SK-N-SH treated with all-trans-retinoic acid at 6 μM for 48 hours (cell line): ENCODE measurements at regions not wholly inside any gene's neighbourhood (a gene's known extent, or its start where the extent isn't known, plus 50 kb on each side); places are given as distances from the start of the nearest gene placed in this dataset.

Experiments
- CSDC2 ChIP-seq: fragments of 250-450 bp; sonication (Bioruptor Pico); IDR thresholded peaks from 2 replicates; pipeline ENCODE4 v1.5.0; 2020; ENCODE audit warnings: mild to moderate bottlenecking, moderate library complexity
- CSRNP3 ChIP-seq: fragments of 250-450 bp; sonication (Bioruptor Pico); IDR thresholded peaks from 2 replicates; pipeline ENCODE4 v1.5.1; 2021; ENCODE audit warnings: mild to moderate bottlenecking, moderate library complexity
- GLIS3 ChIP-seq: fragments of 250-450 bp; sonication (Bioruptor Pico); IDR thresholded peaks from 2 replicates; pipeline ENCODE4 v1.5.0; 2020; ENCODE audit warnings: mild to moderate bottlenecking, moderate library complexity
- OSR1 ChIP-seq: fragments of 250-450 bp; sonication (Bioruptor Pico); IDR thresholded peaks from 2 replicates; pipeline ENCODE4 v1.8.0; 2022; ENCODE audit warnings: moderate library complexity, mild to moderate bottlenecking, inconsistent platforms
- PATZ1 ChIP-seq: fragments of 250-450 bp; sonication (Bioruptor Pico); IDR thresholded peaks from 2 replicates; pipeline ENCODE4 v1.8.0; 2020; ENCODE audit warnings: mild to moderate bottlenecking, moderate library complexity, borderline replicate concordance
- POU6F1 ChIP-seq: fragments of 250-450 bp; sonication (Bioruptor Pico); IDR thresholded peaks from 2 replicates; pipeline ENCODE4 v1.8.0; 2021; ENCODE audit warnings: low read depth, mild to moderate bottlenecking, moderate library complexity, borderline replicate concordance
- RARB ChIP-seq: fragments of 250-450 bp; sonication (Bioruptor Pico); IDR thresholded peaks from 2 replicates; pipeline ENCODE4 v1.8.0; 2021; ENCODE audit warnings: mild to moderate bottlenecking, moderate library complexity
- SNAI2 ChIP-seq: fragments of 250-450 bp; sonication (Bioruptor Pico); IDR thresholded peaks from 2 replicates; pipeline ENCODE4 v1.5.0; 2020; ENCODE audit warnings: mild to moderate bottlenecking, moderate library complexity
- TSHZ2 ChIP-seq: fragments of 250-450 bp; sonication (Bioruptor Pico); IDR thresholded peaks from 2 replicates; pipeline ENCODE4 v1.5.0; 2020; ENCODE audit warnings: mild to moderate bottlenecking, moderate library complexity
- ZFP3 ChIP-seq: fragments of 250-450 bp; sonication (Bioruptor Pico); IDR thresholded peaks from 2 replicates; pipeline ENCODE4 v1.5.0; 2020; ENCODE audit warnings: mild to moderate bottlenecking, moderate library complexity
- ZFP30 ChIP-seq: fragments of 450-650 bp; formaldehyde crosslinking; IDR thresholded peaks from 2 replicates; pipeline ENCODE4 v1.5.0; 2022; ENCODE audit warnings: mild to moderate bottlenecking, moderate library complexity
- ZNF565 ChIP-seq: fragments of 450-650 bp; formaldehyde crosslinking; conservative IDR thresholded peaks from 2 replicates; pipeline ENCODE4 v1.5.0; 2020; ENCODE audit warnings: low read depth, mild to moderate bottlenecking, moderate library complexity
- ZNF70 ChIP-seq: fragments of 450-650 bp; formaldehyde crosslinking; IDR thresholded peaks from 2 replicates; pipeline ENCODE4 v1.5.0; 2020; ENCODE audit warnings: mild to moderate bottlenecking, moderate library complexity

- TF ChIP-seq SNAI2 (CRISPR knock-in tag), result no peak
- no peak for TF ChIP-seq PATZ1 (CRISPR knock-in tag)
- no peak for TF ChIP-seq TSHZ2 (CRISPR knock-in tag)
- no peak for TF ChIP-seq OSR1 (CRISPR knock-in tag)
- TF ChIP-seq ZFP30 (CRISPR knock-in tag), result no peak
- TF ChIP-seq ZNF565 (CRISPR knock-in tag), result no peak
- no peak for TF ChIP-seq POU6F1 (CRISPR knock-in tag)
- no peak for TF ChIP-seq RARB (CRISPR knock-in tag)
- TF ChIP-seq CSRNP3 (CRISPR knock-in tag), result no peak
- TF ChIP-seq ZFP3 (CRISPR knock-in tag), result no peak
- TF ChIP-seq ZNF70 (CRISPR knock-in tag), result no peak
- no peak for TF ChIP-seq GLIS3
- no peak for TF ChIP-seq CSDC2 (CRISPR knock-in tag)
These were observed 282.8 kb downstream of the ARHGAP12 start for GRCh38 chr10:31645786-31646185.
